Smooth muscle cell (in vitro differentiated cells): ENCODE measurements at regions not wholly inside any gene's neighbourhood (a gene's known extent, or its start where the extent isn't known, plus 50 kb on each side); places are given as distances from the start of the nearest gene placed in this dataset.
A peak's percentile ranks its signal among the peaks of the same experiment; 100 is the strongest.

Experiments used
- DNase-seq: peaks from one replicate; lab custom pipeline; 2025; ENCODE audit not compliant: unreplicated experiment; lab: John Stamatoyannopoulos, UW
- H2AFZ ChIP-seq: fragments of 200-600 bp; sonication (generic); 2 replicates; pipeline ENCODE4 v1.6.0; 2016; ENCODE audit warnings: antibody characterized with exemption, low read depth, mild to moderate bottlenecking
- H3F3A ChIP-seq: fragments of 200-600 bp; sonication (generic); 2 replicates; pipeline ENCODE4 v1.6.0; 2017; ENCODE audit warnings: antibody characterized with exemption, low read depth
- H3K27ac ChIP-seq: fragments of 200-600 bp; sonication (generic); 2 replicates; pipeline ENCODE4 v1.5.1; 2016; ENCODE audit warnings: low read depth, mild to moderate bottlenecking
- H3K27me3 ChIP-seq: fragments of 200-600 bp; sonication (generic); 2 replicates; pipeline ENCODE4 v1.6.1; 2016; ENCODE audit warnings: low read depth, mild to moderate bottlenecking
- H3K36me3 ChIP-seq: fragments of 200-600 bp; sonication (generic); 2 replicates; pipeline ENCODE4 v1.5.1; 2016; ENCODE audit warnings: low read depth
- H3K4me1 ChIP-seq: fragments of 200-600 bp; sonication (generic); 2 replicates; pipeline ENCODE4 v1.5.1; 2016; ENCODE audit warnings: low read depth
- H3K4me2 ChIP-seq: fragments of 200-600 bp; sonication (generic); 2 replicates; pipeline ENCODE4 v1.6.0; 2016; ENCODE audit warnings: mild to moderate bottlenecking
- H3K4me3 ChIP-seq: fragments of 200-600 bp; sonication (generic); 2 replicates; pipeline ENCODE4 v1.5.1; 2016; ENCODE audit warnings: mild to moderate bottlenecking
- H3K79me2 ChIP-seq: fragments of 200-600 bp; sonication (generic); 2 replicates; pipeline ENCODE4 v1.6.0; 2016; ENCODE audit warnings: low read depth, mild to moderate bottlenecking
- H3K9ac ChIP-seq: fragments of 200-600 bp; sonication (generic); 2 replicates; pipeline ENCODE4 v1.6.0; 2016; ENCODE audit warnings: low read depth
- H3K9me3 ChIP-seq: fragments of 200-600 bp; sonication (generic); replicated peaks from 2 replicates; pipeline ENCODE4 v1.5.1; 2016; ENCODE audit warnings: low read depth
- H4K20me1 ChIP-seq: fragments of 200-600 bp; sonication (generic); 2 replicates; pipeline ENCODE4 v1.6.0; 2016; ENCODE audit warnings: low read depth
- WGBS: methylation state at CpG from one replicate; pipeline ENCODE4 v1.1.7; 2016; ENCODE audit warnings: low lambda C conversion rate; 5-methylcytosine and 5-hydroxymethylcytosine counted together
- TF ChIP-seq, protein P1 (sequence below): fragments of 200-600 bp; sonication (generic); IDR thresholded peaks from 2 replicates; pipeline ENCODE4 v1.5.1; 2017; ENCODE audit warnings: borderline replicate concordance, mild to moderate bottlenecking, antibody characterized with exemption; ENCODE audit not compliant: insufficient read depth, poor library complexity, severe bottlenecking

DNA sequence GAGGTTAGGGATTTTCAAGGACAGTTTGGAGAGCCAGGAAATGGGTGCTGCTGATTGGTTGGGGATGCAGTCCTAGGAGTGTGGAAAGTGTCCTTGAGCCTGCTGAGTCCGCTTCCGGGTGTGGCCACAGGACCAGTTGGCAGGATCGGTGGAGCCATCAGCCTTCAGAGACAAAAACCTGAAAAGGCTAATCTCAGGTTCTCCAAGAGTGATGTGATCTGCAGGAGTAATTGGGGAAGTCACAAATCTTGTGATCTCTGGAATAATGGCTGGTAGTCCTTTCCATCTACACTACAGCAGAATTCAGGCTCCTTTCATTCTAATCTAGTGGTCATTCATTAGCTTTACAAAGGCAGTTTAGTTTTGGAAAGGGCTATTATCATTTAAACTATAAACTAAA, 55.9 kb upstream of the BMP2K start:
- no peaks in the 10 kb centered on the region for H3K9me3 ChIP-seq

GRCh38 chr4:78720994-78721677, 55.0 kb upstream of the BMP2K start:
- H3K27me3 ChIP-seq, result no peaks in the 10 kb centered on the region
- no peak overlapping the region for H2AFZ ChIP-seq
- no peaks in the 10 kb centered on the region for H3F3A ChIP-seq
- no peaks in the 10 kb centered on the region for H4K20me1 ChIP-seq
- TF ChIP-seq, protein P1, sequence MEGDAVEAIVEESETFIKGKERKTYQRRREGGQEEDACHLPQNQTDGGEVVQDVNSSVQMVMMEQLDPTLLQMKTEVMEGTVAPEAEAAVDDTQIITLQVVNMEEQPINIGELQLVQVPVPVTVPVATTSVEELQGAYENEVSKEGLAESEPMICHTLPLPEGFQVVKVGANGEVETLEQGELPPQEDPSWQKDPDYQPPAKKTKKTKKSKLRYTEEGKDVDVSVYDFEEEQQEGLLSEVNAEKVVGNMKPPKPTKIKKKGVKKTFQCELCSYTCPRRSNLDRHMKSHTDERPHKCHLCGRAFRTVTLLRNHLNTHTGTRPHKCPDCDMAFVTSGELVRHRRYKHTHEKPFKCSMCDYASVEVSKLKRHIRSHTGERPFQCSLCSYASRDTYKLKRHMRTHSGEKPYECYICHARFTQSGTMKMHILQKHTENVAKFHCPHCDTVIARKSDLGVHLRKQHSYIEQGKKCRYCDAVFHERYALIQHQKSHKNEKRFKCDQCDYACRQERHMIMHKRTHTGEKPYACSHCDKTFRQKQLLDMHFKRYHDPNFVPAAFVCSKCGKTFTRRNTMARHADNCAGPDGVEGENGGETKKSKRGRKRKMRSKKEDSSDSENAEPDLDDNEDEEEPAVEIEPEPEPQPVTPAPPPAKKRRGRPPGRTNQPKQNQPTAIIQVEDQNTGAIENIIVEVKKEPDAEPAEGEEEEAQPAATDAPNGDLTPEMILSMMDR, result no peak
- no peak overlapping the region for H3K4me3 ChIP-seq
- no peaks in the 10 kb centered on the region for H3K9me3 ChIP-seq
- H3K36me3 ChIP-seq, result no peaks in the 10 kb centered on the region
- no peaks in the 10 kb centered on the region for H3K79me2 ChIP-seq
- H3K4me1 ChIP-seq, result no peaks in the 10 kb centered on the region
- DNase-seq, result no peak
- 61% methylated on average over 10 of the region's 10 CpGs for WGBS
- H3K4me2 ChIP-seq, result no peak overlapping the region
- H3K9ac ChIP-seq, result no peak overlapping the region
- H3K27ac ChIP-seq, result no peak overlapping the region

More for the DNA sequence above, 55.9 kb upstream of the BMP2K start:
- 66% methylated on average over 3 of the region's 3 CpGs for WGBS
- Histone ChIP-seq H3K27me3 (no peaks in the 10 kb centered on the region), H3K4me2 (no peak overlapping the region), H3K79me2 (no peaks in the 10 kb centered on the region), H3K27ac (no peak overlapping the region), H3K36me3 (no peaks in the 10 kb centered on the region), H3F3A (no peaks in the 10 kb centered on the region), H3K4me1 (no peaks in the 10 kb centered on the region), H4K20me1 (no peaks in the 10 kb centered on the region), H2AFZ (no peak overlapping the region), H3K4me3 (no peak overlapping the region), H3K9ac (no peak overlapping the region)
- TF ChIP-seq, protein P1, result no peak
- DNase-seq, result no peak

GRCh38 chr4:78721747-78722146, 54.4 kb upstream of the BMP2K start:
- H3F3A ChIP-seq, result no peaks in the 10 kb centered on the region
- WGBS, result 31% methylated on average over 4 of the region's 4 CpGs
- no peaks in the 10 kb centered on the region for H4K20me1 ChIP-seq
- DNase-seq, result no peak
- H3K4me2 ChIP-seq, result no peak overlapping the region
- TF ChIP-seq, protein P1, result no peak
- H3K4me3 ChIP-seq, result no peak overlapping the region
- H3K36me3 ChIP-seq, result no peaks in the 10 kb centered on the region
- H3K79me2 ChIP-seq, result no peaks in the 10 kb centered on the region
- no peaks in the 10 kb centered on the region for H3K9me3 ChIP-seq
- no peak overlapping the region for H3K27ac ChIP-seq
- peak overlapping the region; percentile 49 for H2AFZ ChIP-seq
- H3K9ac ChIP-seq, result no peak overlapping the region
- no peaks in the 10 kb centered on the region for H3K4me1 ChIP-seq
- H3K27me3 ChIP-seq, result no peaks in the 10 kb centered on the region

DNA sequence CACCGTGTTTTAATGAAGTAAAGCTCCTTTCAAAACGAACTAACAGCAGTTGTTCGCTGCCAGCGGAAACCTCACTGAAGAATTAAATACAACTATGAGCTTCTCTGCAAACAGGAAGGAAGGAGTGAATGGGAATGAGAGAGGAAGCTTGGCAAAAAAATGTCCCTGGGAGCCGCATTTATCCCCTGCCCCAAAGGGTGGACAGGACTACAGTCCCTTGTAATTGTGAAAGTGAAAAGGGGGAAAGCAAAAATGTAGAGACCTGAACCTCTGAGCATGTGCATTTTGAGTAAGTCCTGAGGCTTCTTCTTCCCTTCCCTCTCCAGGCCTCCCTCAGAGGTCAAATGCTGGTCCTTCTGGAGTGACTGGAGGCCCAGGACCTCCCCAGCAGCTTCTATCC, 53.8 kb upstream of the BMP2K start:
- H3F3A ChIP-seq, result no peaks in the 10 kb centered on the region
- H2AFZ ChIP-seq, result peak overlapping the region; percentile 49
- no peaks in the 10 kb centered on the region for H3K27me3 ChIP-seq
- H3K4me3 ChIP-seq, result no peak overlapping the region
- H3K4me1 ChIP-seq, result no peaks in the 10 kb centered on the region
- H3K9me3 ChIP-seq, result no peaks in the 10 kb centered on the region
- DNase-seq, result no peak
- no peaks in the 10 kb centered on the region for H3K79me2 ChIP-seq
- H3K27ac ChIP-seq, result no peak overlapping the region
- no peaks in the 10 kb centered on the region for H3K36me3 ChIP-seq
- H3K9ac ChIP-seq, result no peak overlapping the region
- no peak overlapping the region for H3K4me2 ChIP-seq
- TF ChIP-seq, protein P1, result no peak
- no peaks in the 10 kb centered on the region for H4K20me1 ChIP-seq
- 60% methylated on average over 5 of the region's 5 CpGs for WGBS
